ENCODE measurements at regions not wholly inside any gene's neighbourhood (a gene's known extent, or its start where the extent isn't known, plus 50 kb on each side); places are given as distances from the start of the nearest gene placed in this dataset.

GRCh38 chr2:221908518-221908917, 336.4 kb upstream of the EPHA4 start:
- H3K27ac ChIP-seq (ENCODE audit: control insufficient read depth, insufficient read depth, low read length): no peak overlapping the region
- no peak for DNase-seq (ENCODE audit: low read depth, low spot score)
- dilution Hi-C loops (cut with MboI; ENCODE audit: extremely low pct_ligation_motif_present, low sequenced_read_pairs): no loop called here
- H3K36me3 ChIP-seq (ENCODE audit: control insufficient read depth in 2 of 2, extremely low read depth in 1 of 2, insufficient read depth in 2 of 2, low read length in 2 of 2): no peaks in the 10 kb centered on the region
- no peak overlapping the region for H3K4me2 ChIP-seq (ENCODE audit: control insufficient read depth, extremely low read depth, insufficient read depth, low read depth, low read length)
- H3K4me1 ChIP-seq (ENCODE audit: control insufficient read depth, extremely low read depth, insufficient read depth, low read length): no peaks in the 10 kb centered on the region
- no peak overlapping the region for H3K4me3 ChIP-seq (ENCODE audit: control insufficient read depth in 2 of 3, extremely low read depth in 1 of 3, insufficient read depth in 2 of 3, low read depth in 1 of 3, low read length in 3 of 3)
- no peaks in the 10 kb centered on the region for H3K9me1 ChIP-seq (ENCODE audit: control insufficient read depth, extremely low read depth, insufficient read depth, low read length)
- no peaks in the 10 kb centered on the region for H4K20me1 ChIP-seq (ENCODE audit: control insufficient read depth, extremely low read depth, insufficient read depth, low read length)
- H3K27me3 ChIP-seq (ENCODE audit: control insufficient read depth, extremely low read depth, insufficient read depth, low read length): no peaks in the 10 kb centered on the region
- no peak for TF ChIP-seq CTCF (optimal IDR thresholded peaks at IDR 0.05 in 1 of 3, IDR thresholded peaks at IDR 0.05 in 1 of 3, conservative IDR thresholded peaks at IDR 0.05 in 1 of 3; ENCODE audit: extremely low read depth in 1 of 3, insufficient read depth in 2 of 3, low read length in 3 of 3)
- no peak for TF ChIP-seq EZH2 (IDR thresholded peaks at IDR 0.05; ENCODE audit: low read length)
- no peak overlapping the region for H2AFZ ChIP-seq (ENCODE audit: control insufficient read depth, low read length)
- no peaks in the 10 kb centered on the region for H3K9me3 ChIP-seq (ENCODE audit: control insufficient read depth, low read depth, low read length)
- H3K9ac ChIP-seq (ENCODE audit: control insufficient read depth, extremely low read depth, insufficient read depth, low read length): no peak overlapping the region
- FAIRE-seq: no peak
- H3K79me2 ChIP-seq (ENCODE audit: control insufficient read depth, insufficient read depth, low read length): no peaks in the 10 kb centered on the region

GRCh38 chr2:221897718-221898117, 325.6 kb upstream of the EPHA4 start:
- Histone ChIP-seq H3K79me2 (ENCODE audit: control insufficient read depth, insufficient read depth, low read length) (no peaks in the 10 kb centered on the region), H3K4me3 (ENCODE audit: control insufficient read depth in 2 of 3, extremely low read depth in 1 of 3, insufficient read depth in 2 of 3, low read depth in 1 of 3, low read length in 3 of 3) (no peak overlapping the region), H3K27ac (ENCODE audit: control insufficient read depth, insufficient read depth, low read length) (no peak overlapping the region), H3K4me1 (ENCODE audit: control insufficient read depth, extremely low read depth, insufficient read depth, low read length) (no peaks in the 10 kb centered on the region), H3K36me3 (ENCODE audit: control insufficient read depth in 2 of 2, extremely low read depth in 1 of 2, insufficient read depth in 2 of 2, low read length in 2 of 2) (no peaks in the 10 kb centered on the region), H3K9ac (ENCODE audit: control insufficient read depth, extremely low read depth, insufficient read depth, low read length) (no peak overlapping the region), H3K27me3 (ENCODE audit: control insufficient read depth, extremely low read depth, insufficient read depth, low read length) (no peaks in the 10 kb centered on the region), H3K4me2 (ENCODE audit: control insufficient read depth, extremely low read depth, insufficient read depth, low read depth, low read length) (no peak overlapping the region), H3K9me1 (ENCODE audit: control insufficient read depth, extremely low read depth, insufficient read depth, low read length) (no peaks in the 10 kb centered on the region), H2AFZ (ENCODE audit: control insufficient read depth, low read length) (no peak overlapping the region), H4K20me1 (ENCODE audit: control insufficient read depth, extremely low read depth, insufficient read depth, low read length) (no peaks in the 10 kb centered on the region), H3K9me3 (ENCODE audit: control insufficient read depth, low read depth, low read length) (no peaks in the 10 kb centered on the region)
- FAIRE-seq: no peak
- dilution Hi-C loops (cut with MboI; ENCODE audit: extremely low pct_ligation_motif_present, low sequenced_read_pairs): no loop called here
- no peak for TF ChIP-seq EZH2 (IDR thresholded peaks at IDR 0.05; ENCODE audit: low read length)
- no peak for TF ChIP-seq CTCF (optimal IDR thresholded peaks at IDR 0.05 in 1 of 3, IDR thresholded peaks at IDR 0.05 in 1 of 3, conservative IDR thresholded peaks at IDR 0.05 in 1 of 3; ENCODE audit: extremely low read depth in 1 of 3, insufficient read depth in 2 of 3, low read length in 3 of 3)
- no peak for DNase-seq (ENCODE audit: low read depth, low spot score)

Data from keratinocyte (primary cell).